Mesodermal cell (in vitro differentiated cells): ENCODE measurements at regions not wholly inside any gene's neighbourhood (a gene's known extent, or its start where the extent isn't known, plus 50 kb on each side); places are given as distances from the start of the nearest gene placed in this dataset.
"Not testable (repeated sequence)": the region's sequence is repeated elsewhere in the genome, so short reads cannot be mapped to it uniquely, and the experiment has no call there.

Source experiments
- H3K27ac ChIP-seq: 2 replicates; pipeline ENCODE4 v1.7.0; 2013; ENCODE audit warnings: mild to moderate bottlenecking, low read depth, low read length, moderate library complexity; ENCODE audit not compliant: severe bottlenecking
- H3K36me3 ChIP-seq: 2 replicates; pipeline ENCODE4 v1.7.1; 2013; ENCODE audit warnings: mild to moderate bottlenecking, low read length, moderate library complexity; ENCODE audit not compliant: control insufficient read depth, insufficient read depth
- H3K4me1 ChIP-seq: one replicate; pipeline ENCODE4 v1.7.1; 2013; ENCODE audit warnings: mild to moderate bottlenecking, low read length; ENCODE audit not compliant: insufficient read depth, control insufficient read depth, poor library complexity, severe bottlenecking
- H3K4me3 ChIP-seq: 2 replicates; pipeline ENCODE4 v1.7.0; 2013; ENCODE audit warnings: low read length, control low read depth, mild to moderate bottlenecking; ENCODE audit not compliant: insufficient read depth, poor library complexity, severe bottlenecking; ENCODE audit errors: extremely low read depth
- H3K9me3 ChIP-seq: 2 replicates; pipeline ENCODE4 v1.7.1; 2013; ENCODE audit warnings: mild to moderate bottlenecking, low read length, moderate library complexity; ENCODE audit not compliant: control insufficient read depth
- WGBS, 2 experiments: methylation state at CpG; one replicate each; pipeline ENCODE4 v1.1.5; 2013; ENCODE audit warnings: missing lambda C conversion rate in 2 of 2; ENCODE audit not compliant: insufficient coverage in 2 of 2; 5-methylcytosine and 5-hydroxymethylcytosine counted together

DNA sequence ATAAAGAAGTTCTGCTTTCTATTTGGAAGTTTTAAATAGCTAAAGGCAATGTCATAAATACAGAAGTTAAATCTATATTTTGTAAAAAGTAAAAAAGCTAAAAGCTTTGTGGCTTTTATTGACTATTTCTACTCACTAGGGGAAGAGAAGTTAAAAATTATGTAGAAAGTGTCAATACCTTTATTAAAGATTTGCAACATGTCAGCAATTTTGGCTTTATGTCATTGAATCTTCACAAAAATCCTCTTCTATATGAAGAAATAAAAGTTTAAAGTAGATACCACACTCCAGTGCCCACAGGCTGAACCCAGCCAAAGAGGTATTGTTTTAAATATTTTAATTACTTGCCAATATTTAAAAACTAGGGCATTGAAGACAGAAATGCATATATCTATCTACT lies 160.6 kb upstream of the HSF2 start:
- Histone ChIP-seq H3K36me3 (no peaks in the 10 kb centered on the region), H3K4me3 (no peak overlapping the region), H3K27ac (no peak overlapping the region), H3K4me1 (no peaks in the 10 kb centered on the region), H3K9me3 (no peaks in the 10 kb centered on the region)

DNA sequence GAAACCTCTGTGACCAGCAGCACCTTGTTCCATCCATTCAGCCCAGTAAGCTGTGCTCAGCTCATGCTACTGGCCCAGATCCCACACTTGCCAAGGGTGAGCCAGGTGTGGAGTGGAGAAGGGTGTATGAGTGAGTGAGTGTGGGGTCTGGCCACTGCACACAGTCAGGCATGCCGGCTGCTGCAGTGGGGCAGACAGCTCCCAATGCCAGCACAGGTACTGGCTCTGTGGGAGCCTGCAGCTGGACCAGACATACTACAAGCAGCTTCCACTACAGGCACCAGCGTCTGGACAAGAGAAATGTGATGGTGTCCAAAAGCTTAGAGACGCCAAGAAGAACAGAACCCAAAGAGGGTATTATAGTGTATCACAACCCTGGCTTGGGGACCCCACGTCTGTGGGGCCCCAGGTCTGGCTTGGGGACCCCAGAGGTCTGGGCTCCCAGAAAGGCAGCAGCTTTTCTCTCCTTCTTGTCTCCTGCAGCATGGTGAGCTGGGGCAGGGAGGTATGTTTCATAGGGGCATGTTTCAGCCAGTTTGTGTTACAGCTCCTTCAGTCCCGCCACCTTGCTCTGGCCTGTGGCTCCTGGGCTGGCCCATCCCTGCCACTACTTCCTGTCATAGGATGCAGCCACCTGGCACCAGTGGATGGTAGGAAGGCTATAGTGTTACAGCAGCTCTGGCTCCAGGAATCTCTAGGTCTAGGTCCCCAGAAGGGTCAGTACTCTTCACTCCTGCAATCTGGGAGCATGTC lies 152.4 kb upstream of the HSF2 start:
- no peak overlapping the region for H3K4me3 ChIP-seq
- H3K9me3 ChIP-seq = peaks cover 8% of the 10 kb centered on the region
- no peaks in the 10 kb centered on the region for H3K4me1 ChIP-seq
- no peak overlapping the region for H3K27ac ChIP-seq
- 44 to 51% methylated on average over 1 to 3 of the region's 5 CpGs for WGBS, 2 experiments
- no peaks in the 10 kb centered on the region for H3K36me3 ChIP-seq

DNA sequence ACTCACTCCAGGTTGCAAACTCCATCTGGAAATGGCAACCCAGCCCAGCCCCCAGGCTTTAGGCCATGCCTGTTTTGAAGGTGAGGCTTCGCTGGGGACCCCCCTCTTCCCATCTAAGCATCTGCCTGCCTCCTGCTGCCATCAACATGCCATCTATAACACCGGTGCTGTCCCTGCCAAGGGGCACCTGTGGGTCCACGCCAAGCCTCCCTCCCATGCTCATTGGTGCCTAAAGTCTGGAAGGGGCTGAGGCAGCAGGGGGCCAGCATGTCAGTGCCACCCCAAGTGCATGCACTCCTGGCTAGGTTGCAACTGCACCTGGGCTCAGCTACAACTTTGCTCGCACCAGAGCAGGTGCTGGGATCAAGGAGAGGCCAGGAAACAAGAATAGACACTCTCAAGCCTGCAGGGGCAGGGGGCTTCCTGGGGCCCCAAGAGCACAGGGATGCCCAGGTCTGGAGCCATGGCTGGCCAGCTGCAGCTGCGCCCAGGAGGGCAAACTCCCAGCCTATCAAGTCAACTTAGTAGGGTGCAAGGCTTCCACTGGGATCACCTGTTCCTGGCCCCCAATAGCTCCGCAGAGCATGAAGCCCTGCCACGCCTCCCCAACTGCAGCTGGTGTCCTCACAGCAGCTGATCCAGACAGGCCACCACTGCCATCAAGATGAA lies 151.3 kb upstream of the HSF2 start:
- 65 to 80% methylated on average over 6 to 7 of the region's 7 CpGs for WGBS, 2 experiments

DNA sequence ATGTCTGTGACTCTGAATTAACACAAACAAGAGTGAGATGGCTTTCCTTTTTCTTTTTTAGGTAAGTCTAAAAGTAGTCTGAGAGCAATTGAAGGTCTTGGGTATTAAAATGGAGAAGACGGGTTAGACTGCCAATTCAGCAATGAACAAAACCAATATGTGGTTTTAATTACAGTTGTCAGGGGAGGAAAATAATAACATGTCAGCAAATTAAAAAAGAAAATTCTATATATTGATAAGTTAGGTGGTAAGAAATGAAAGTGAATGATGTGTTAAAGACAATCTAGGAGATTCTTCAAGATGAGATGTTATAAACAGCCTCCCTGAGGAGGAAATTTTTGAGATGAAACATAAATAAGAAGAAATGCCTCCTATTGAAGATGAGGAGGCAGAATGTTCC lies 150.6 kb upstream of the HSF2 start:
- no peak overlapping the region for H3K4me3 ChIP-seq
- peaks cover 8% of the 10 kb centered on the region for H3K9me3 ChIP-seq
- WGBS, 2 experiments = no CpG with 5 or more reads among the region's 1 CpG
- H3K4me1 ChIP-seq = no peaks in the 10 kb centered on the region
- H3K27ac ChIP-seq = no peak overlapping the region
- no peaks in the 10 kb centered on the region for H3K36me3 ChIP-seq

More for the DNA sequence above, 151.3 kb upstream of the HSF2 start:
- no peak overlapping the region for H3K4me3 ChIP-seq
- no peaks in the 10 kb centered on the region for H3K36me3 ChIP-seq
- H3K4me1 ChIP-seq = no peaks in the 10 kb centered on the region
- peaks cover 8% of the 10 kb centered on the region for H3K9me3 ChIP-seq
- H3K27ac ChIP-seq = no peak overlapping the region

DNA sequence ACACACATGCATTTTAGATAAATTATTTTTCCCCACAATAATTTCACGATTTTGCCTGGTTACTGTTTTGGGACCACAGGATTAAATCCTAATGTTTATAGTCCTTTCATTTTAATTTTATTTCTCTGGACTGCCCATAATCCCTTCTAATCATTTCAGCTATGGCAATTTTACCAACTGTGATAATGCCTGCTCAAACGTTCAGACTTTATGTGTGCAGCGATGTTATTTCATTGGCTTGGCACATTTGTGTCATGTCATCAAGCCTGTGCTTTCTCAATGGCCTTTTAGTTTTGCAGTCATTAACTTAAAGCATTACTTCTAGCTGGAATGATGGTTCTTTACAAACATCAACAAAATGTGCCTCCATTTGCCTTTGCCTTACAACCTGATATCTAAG lies 140.6 kb upstream of the HSF2 start:
- Histone ChIP-seq H3K36me3 (no peaks in the 10 kb centered on the region), H3K27ac (no peak overlapping the region), H3K4me1 (no peaks in the 10 kb centered on the region), H3K9me3 (no peaks in the 10 kb centered on the region), H3K4me3 (no peak overlapping the region)
- 77 to 85% methylated on average over 2 to 3 of the region's 3 CpGs for WGBS, 2 experiments

DNA sequence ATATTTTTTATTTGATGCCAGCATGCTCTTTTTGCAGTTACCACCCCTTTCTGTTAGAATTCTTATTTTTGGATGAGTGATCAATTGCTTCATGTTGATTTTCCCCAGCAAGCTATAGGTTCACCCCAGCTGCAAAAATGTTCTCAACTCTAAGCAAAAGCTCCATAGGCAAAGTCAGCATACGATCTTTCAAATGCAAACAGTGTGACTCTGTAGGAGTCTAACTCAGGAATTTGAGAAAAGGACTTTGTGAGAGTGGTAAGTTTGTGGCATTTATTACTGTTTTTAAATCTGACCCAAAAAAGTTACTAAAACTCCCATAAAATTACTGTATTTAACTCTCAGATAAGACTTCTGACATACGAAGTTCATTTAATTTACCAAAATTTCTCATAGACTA lies 134.9 kb upstream of the HSF2 start:
- H3K9me3 ChIP-seq = peaks cover 7% of the 10 kb centered on the region
- no peaks in the 10 kb centered on the region for H3K4me1 ChIP-seq
- no peak overlapping the region for H3K4me3 ChIP-seq
- WGBS, 2 experiments = 50% methylated on average over 1 of the region's 2 CpGs; no CpG with 5 or more reads in 1 of the 2 experiments
- no peak overlapping the region for H3K27ac ChIP-seq
- no peaks in the 10 kb centered on the region for H3K36me3 ChIP-seq

DNA sequence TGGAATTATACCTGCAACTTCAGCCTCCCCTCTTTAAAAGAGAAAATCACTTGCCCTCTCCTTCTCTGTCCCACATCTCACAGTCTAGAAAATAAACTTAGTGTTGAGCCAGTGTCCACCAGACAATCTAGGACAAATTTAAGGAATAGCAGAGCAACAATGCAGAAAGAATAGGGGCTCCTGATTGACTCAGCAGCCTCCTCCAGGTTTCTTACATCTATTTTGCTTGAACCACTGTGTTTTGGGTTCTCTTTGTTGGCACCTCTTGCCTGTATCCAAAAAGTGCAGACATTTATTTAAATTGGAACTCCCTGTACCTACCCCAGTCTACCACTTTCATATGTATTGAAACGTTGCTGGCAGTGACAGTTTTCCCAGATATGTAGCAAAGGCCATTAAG lies 133.7 kb upstream of the HSF2 start:
- Histone ChIP-seq H3K4me1 (no peaks in the 10 kb centered on the region), H3K36me3 (no peaks in the 10 kb centered on the region), H3K4me3 (no peak overlapping the region), H3K27ac (no peak overlapping the region), H3K9me3 (peaks cover 7% of the 10 kb centered on the region)
- 80% methylated on average over 1 of the region's 1 CpG; no CpG with 5 or more reads in 1 of the 2 experiments for WGBS, 2 experiments

DNA sequence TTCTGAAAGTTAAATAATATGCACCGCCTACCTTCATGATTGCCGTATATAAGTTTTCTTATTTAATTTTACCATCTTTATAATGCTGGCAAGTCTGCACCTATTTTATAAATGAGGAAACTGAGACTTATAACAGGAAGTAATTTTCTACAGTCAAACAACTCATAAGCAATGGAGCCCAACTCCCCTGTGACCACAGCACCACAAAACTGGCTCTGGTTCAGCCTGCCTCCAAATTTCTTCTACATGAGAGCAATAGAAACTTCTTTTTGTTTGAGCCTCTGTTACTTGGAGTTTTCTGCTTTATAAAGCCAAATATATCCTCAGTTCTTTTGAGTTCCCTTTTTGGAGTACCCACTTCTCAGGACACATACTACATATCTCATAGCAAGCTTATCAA lies 131.1 kb upstream of the HSF2 start:
- Histone ChIP-seq H3K4me3 (no peak overlapping the region), H3K4me1 (no peaks in the 10 kb centered on the region), H3K36me3 (no peaks in the 10 kb centered on the region), H3K9me3 (peaks cover 7% of the 10 kb centered on the region), H3K27ac (no peak overlapping the region)
- no CpG with 5 or more reads among the region's 2 CpGs for whole genome bisulfite sequencing, 2 experiments

DNA sequence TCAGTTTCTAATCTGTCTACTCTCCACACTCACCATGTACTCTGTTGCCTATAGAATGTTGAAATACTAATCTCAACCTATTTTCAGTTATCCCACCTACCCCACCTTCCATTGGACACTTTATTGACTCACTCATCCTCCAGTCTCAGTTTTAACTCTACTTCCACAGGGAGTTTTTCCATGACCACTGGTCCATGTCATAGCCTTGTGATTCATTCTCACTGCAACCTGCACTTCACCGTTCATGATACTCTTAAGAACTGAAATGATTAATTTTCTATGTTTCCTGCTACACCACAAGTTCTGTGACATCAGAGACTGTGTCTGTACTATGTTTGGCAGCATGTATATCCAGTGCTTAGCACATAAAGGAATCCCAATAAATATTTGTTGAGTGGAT lies 122.8 kb upstream of the HSF2 start:
- no CpG with 5 or more reads among the region's 1 CpG for WGBS, 2 experiments
- Histone ChIP-seq H3K4me1 (no peaks in the 10 kb centered on the region), H3K4me3 (no peak overlapping the region), H3K27ac (no peak overlapping the region), H3K36me3 (no peaks in the 10 kb centered on the region), H3K9me3 (no peaks in the 10 kb centered on the region)

DNA sequence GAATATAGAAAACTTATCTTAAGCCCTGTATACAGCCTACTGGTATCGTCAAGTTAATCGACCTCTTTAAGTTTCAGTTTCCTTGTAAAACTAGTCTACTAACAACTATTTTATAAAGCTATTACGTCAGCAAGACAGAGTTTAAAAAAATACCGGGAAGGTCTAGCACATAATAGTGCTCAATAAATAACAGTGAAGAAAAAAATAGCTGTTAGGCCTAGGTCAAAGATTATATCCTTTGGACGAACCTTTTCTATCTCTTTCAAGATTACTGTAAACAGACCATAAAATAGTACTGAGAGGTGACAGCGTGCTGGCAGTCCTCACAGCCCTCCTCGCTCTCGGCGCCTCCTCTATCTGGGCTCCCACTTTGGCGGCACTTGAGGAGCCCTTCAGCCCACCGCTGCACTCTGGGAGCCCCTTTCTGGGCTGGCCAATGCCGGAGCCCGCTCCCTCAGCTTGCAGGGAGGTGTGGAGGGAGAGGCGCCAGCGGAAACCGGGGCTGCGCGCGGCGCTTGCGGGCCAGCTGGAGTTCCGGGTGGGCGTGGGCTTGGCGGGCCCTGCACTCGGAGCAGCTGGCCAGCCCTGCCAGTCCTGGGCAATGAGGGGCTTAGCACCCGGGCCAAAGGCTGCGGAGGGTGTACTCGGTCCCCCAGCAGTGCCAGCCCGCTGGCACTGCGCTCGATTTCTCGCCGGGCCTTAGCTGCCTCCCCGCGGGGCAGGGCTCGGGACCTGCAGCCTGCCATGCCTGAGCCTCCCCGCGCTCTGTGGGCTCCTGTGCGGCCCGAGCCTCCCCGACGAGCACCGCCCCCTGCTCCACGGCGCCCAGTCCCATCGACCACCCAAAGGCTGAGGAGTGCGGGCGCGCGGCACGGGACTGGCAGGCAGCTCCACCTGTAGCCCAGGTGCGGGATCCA lies 119.1 kb upstream of the HSF2 start:
- H3K4me1 ChIP-seq, H3K36me3 ChIP-seq, H3K4me3 ChIP-seq, H3K27ac ChIP-seq, H3K9me3 ChIP-seq: not testable (repeated sequence)
- 94 to 97% methylated on average over 28 to 41 of the region's 52 CpGs for WGBS, 2 experiments
